Left ventricle myocardium superior (tissue), 1 donor: ENCODE measurements at regions not wholly inside any gene's neighbourhood (a gene's known extent, or its start where the extent isn't known, plus 50 kb on each side); places are given as distances from the start of the nearest gene placed in this dataset.

Source experiments
- ATAC-seq: fragments of 200-7000 bp; cut with Tn5 transposase; one replicate; pipeline ENCODE4 v1.9.1; 2020; ENCODE audit warnings: mild to moderate bottlenecking, moderate library complexity
- DNase-seq: peaks from one replicate; pipeline ENCODE4 v3.0.0-alpha.2; 2020
- intact Hi-C: fragments of 100-400 bp; cut with micrococcal nuclease; formaldehyde crosslinking; loops from one replicate; pipeline ENCODE4 v1.11.0; 2022
- donor health status: DM: no; HTN: yes; CAD: no; lungs with severe emphysema.

- intact Hi-C loops: no loop called here
- ATAC-seq (peak; percentile 64), DNase-seq (no peak)
These were observed 394.8 kb downstream of the DHX35 start for GRCh38 chr20:39356908-39357307.

- ATAC-seq (no peak), DNase-seq (no peak)
- intact Hi-C loops: no loop called here
These were observed 387.1 kb downstream of the DHX35 start for GRCh38 chr20:39349240-39349639.

- ATAC-seq (no peak), DNase-seq (no peak)
- intact Hi-C loops: no loop called here
These were observed 385.5 kb downstream of the DHX35 start for GRCh38 chr20:39347626-39348025.

- no peak for DNase-seq
- ATAC-seq: no peak
- intact Hi-C loops: no loop called here
These were observed 380.3 kb downstream of the DHX35 start for GRCh38 chr20:39342463-39342862.

- intact Hi-C loops: no loop called here
- peak; percentile 30 for DNase-seq
- ATAC-seq: peak; percentile 87
These were observed 376.6 kb downstream of the DHX35 start for GRCh38 chr20:39338469-39339376.

GRCh38 chr20:39333211-39333610 lies 371.1 kb downstream of the DHX35 start:
- ATAC-seq: no peak
- DNase-seq: no peak
- intact Hi-C loops: no loop called here

- no peak for DNase-seq
- ATAC-seq: no peak
- intact Hi-C loops: no loop called here
These were observed 366.2 kb downstream of the DHX35 start for GRCh38 chr20:39328347-39328746.

- DNase-seq: no peak
- intact Hi-C loops: no loop called here
- no peak for ATAC-seq
These were observed 363.9 kb downstream of the DHX35 start for GRCh38 chr20:39326050-39326449.

GRCh38 chr20:39318911-39319310 lies 356.8 kb downstream of the DHX35 start:
- DNase-seq (no peak), ATAC-seq (no peak)
- intact Hi-C loops: no loop called here

GRCh38 chr20:39312676-39313075 lies 350.5 kb downstream of the DHX35 start:
- intact Hi-C loops: no loop called here
- no peak for DNase-seq
- ATAC-seq: no peak

- intact Hi-C loops: no loop called here
- ATAC-seq: no peak
- DNase-seq: no peak
These were observed 349.8 kb downstream of the DHX35 start for GRCh38 chr20:39311851-39312506.

GRCh38 chr20:39310363-39310995 lies 348.3 kb downstream of the DHX35 start:
- no peak for DNase-seq
- intact Hi-C loops: no loop called here
- ATAC-seq: no peak

- ATAC-seq (no peak), DNase-seq (no peak)
- intact Hi-C loops: no loop called here
These were observed 347.3 kb downstream of the DHX35 start for GRCh38 chr20:39309458-39309857.

- DNase-seq: no peak
- intact Hi-C loops: no loop called here
- no peak for ATAC-seq
These were observed 340.2 kb downstream of the DHX35 start for GRCh38 chr20:39302312-39302711.

GRCh38 chr20:39299783-39300182 lies 337.6 kb downstream of the DHX35 start:
- intact Hi-C loops: no loop called here
- DNase-seq (no peak), ATAC-seq (no peak)

GRCh38 chr20:39298571-39299506 lies 336.7 kb downstream of the DHX35 start:
- intact Hi-C loops: no loop called here
- DNase-seq: no peak
- ATAC-seq: no peak

- no peak for DNase-seq
- ATAC-seq: no peak
- intact Hi-C loops: no loop called here
These were observed 336.0 kb downstream of the DHX35 start for GRCh38 chr20:39298121-39298520.

GRCh38 chr20:39295301-39295700 lies 333.2 kb downstream of the DHX35 start:
- ATAC-seq (no peak), DNase-seq (no peak)
- intact Hi-C loops: no loop called here

GRCh38 chr20:39294137-39294725 lies 332.1 kb downstream of the DHX35 start:
- ATAC-seq (no peak), DNase-seq (no peak)
- intact Hi-C loops: no loop called here
